GM21528 (cell line): ENCODE measurements at regions not wholly inside any gene's neighbourhood (a gene's known extent, or its start where the extent isn't known, plus 50 kb on each side); places are given as distances from the start of the nearest gene placed in this dataset.

Experiments used
- ATAC-seq: cut with Tn5 transposase; IDR thresholded peaks from one replicate; pipeline ENCODE4 v1.9.1; 2021; ENCODE audit warnings: mild to moderate bottlenecking, moderate library complexity; ENCODE audit not compliant: unreplicated experiment, low FRiP score

DNA sequence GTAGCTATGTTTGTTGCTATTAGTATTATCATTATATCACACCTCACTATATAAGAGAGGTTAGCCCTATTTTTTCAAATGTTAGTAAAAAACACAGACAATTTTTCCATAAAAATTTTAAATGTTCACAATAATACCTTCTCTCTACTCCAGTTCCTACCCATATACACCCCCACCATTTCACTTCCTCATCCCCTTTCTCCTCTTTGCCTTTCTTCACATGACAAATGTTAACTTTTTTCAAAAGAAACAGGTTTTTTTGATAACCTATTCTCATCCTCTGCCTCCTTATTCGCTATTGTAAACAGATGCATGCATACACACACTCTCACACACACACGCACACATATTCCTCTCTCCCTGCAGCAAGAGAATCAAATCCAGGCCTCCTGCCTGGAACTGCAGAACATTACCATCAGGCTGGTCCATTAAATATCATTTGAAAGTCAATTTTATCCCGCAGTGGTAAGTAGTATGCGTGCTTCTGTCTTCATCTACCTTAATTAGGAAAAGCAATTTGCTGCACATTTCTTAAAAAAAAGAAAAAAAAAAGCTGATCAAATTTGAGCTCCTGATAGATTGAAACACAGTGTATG, 55.5 kb downstream of the MID1IP1 start:
- no peak for ATAC-seq

DNA sequence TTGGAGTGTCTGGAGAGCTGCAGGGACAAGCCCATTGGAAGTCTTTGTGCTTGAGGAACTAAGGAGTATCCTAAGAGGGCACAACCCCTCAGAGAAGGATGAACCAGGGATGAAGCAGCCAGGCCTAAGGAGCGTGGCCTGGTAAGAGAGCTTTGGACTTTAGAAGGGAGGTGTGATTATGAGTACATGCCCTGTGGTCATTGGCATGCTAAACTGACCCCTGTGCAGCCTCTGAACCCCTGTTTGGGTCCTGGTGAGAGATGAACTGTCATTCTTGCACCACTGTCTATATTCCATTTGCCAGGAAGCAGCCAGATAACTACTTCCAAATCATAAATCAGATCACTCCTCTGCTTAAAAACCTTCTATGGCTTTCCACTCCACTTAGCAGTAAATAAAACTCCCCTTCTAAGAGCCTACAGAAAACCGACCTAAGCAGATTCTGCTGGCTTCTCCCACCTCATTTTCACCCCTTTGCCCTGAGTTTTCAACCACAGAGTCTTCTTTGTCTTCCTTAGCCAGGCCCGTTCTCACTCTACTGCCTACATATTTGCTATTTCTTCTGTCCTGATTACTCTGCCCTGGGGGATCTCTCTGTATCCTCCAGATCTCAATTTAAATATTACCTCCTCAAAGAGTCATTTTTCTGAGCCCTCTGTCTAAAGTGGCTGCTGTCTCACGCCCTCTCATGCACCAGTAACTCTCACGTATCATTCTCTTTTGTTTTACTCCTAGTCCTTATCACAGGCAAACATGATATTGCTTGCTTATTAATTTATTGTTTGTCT, 56.7 kb downstream of the MID1IP1 start:
- ATAC-seq: no peak

DNA sequence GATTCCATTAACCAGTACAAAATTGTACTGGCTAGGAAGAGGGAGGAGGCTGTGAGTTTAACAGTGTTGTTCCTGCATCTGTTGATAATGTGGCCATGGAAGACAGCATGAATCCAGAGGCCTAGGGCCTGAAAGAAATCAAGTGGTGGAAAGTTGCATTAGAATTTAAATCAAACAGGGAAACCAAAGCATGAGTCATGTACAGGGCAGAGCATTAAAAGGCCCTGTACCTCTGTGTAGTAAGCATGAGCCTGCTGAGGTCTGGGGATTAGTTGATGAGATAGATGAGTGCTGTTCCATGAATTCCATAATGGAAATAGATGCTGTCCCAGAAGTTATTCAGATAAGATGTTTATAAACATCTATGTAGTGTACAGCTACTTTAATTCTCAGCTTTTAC, 58.3 kb downstream of the MID1IP1 start:
- ATAC-seq: no peak

DNA sequence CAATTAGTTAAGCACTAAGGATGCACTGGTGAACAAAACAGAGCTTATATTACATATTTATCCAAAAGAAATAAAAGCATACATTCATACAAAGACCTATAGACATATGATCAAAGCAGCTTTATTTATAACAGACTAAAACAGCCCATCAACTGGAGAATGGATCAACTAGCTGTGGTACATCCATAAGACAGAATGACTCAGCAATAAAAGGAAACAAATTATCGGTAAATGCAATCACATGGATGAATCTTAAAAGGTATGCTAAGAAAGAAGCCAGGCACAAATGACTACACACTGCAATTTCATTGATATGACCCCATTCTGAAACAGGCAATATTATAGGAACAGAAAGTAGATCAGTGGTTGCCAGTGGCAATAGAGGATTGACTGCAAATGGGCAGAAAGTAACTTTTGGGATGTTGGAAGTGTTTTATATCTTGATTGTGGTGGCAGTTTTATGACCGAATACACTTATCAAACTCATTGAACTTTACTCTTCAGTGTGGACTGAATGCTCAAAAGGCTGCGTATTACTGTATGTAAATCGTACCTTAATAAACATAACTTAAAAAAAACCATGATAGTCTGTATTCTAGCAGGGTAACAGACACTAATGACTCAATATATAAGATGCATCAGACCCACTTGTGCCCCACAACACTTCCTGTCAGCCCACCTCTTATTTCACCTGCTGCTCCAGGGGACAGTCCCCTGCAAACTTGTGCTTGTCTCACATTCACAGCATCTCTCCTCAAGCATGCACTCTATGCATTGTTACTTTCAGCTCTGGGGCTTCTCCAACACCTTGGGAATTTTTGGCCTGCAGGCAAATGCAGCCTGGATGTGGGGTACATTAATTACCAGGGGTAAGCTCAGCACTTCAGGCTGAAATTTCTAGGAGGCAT, 59.1 kb downstream of the MID1IP1 start:
- ATAC-seq: no peak

DNA sequence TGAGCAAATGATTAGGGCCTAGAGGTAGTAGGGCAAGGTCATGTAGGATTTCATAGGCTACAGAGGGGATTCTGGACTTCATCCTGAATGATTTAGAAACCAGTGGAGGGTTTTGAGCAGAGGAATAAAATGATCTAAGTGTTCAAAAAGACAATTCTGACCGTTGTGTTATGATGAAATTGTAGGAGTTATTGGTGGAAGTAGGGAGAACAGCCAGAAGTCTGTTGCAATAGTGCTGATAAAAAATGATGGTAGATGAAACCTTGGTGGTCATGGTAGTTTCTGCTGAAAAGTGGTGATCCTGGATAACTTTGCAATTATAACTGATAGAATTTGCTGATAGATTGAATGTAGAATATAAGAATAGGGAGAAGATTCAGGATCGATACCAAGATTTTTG, 60.2 kb downstream of the MID1IP1 start:
- no peak for ATAC-seq

DNA sequence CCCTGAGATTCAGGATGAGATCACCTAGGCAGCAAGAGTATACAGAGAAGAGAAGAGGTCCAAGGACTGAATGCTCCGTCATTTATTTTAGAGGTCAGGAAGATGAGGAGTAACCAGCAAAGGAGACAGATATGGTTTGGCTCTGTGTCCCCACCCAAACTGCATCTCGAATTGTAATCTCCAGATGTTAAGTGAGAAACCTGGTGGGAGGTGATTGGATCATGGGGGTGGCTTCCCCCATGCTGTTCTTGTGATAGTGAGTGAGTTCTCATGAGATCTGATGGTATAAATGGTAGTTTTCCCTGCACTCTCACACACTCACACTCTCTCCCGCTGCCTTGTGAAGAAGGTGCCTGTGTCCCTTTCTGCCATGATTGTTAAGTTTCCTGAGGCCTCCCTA, 60.8 kb downstream of the MID1IP1 start:
- no peak for ATAC-seq

DNA sequence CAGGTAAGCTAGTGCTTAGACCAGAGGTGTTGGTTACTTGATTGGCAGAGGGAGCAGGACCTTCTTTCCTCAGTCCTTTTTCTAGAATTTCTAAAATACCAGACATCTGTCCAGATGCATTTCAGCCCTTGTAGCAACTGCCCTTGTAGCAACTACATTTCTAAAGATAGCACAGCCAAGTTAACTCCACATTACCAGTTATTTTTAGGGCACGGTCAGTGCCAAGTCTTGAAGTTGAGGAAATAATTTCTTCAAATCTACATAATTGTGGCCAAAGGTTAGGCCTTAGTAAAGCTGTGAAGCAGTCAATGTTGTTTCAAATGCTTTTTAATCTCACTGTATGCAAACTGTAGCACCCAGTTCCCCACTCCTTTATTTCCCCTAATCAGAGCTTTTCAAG, 62.9 kb downstream of the MID1IP1 start:
- no peak for ATAC-seq

DNA sequence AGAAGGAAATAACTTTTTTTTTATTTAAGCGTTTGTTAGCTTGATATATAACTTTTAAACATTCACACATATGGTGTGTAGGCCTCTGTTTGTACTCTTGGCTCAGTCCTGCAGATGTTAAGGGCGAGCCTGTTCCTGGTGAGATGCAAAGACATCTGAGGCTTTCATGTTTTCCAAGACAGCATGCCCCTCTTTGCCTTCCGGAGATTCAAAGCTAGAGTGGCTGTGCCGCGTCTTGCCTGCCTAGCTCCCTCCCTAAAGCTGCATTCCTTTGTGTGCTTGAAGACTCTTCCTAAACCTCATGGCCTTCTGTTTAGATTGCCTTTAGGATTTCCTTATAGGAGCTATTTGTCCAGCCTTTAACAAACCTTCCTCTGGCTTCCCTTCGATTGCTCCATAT, 67.1 kb downstream of the MID1IP1 start:
- no peak for ATAC-seq

DNA sequence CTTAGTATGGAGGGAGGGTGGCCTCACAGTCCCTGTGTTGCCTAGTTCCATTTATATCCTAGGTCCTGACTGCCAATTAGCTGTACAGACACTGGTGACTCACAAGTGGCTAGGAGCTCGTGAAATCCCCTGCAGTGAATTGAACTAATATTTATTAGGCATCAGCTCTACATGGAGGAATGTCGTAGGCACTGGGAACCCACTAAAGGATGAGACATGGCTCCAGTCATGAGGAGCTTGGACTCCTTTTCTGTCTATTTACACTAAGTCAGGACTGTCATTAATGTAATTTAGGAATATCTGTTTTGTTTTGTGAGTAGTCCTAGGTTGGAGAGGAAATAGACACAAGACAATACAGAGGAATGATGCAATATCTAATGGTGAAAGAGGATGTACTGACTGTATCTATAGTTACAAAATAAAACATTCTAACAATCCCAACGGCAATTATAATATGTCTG, 67.7 kb downstream of the MID1IP1 start:
- ATAC-seq: no peak

DNA sequence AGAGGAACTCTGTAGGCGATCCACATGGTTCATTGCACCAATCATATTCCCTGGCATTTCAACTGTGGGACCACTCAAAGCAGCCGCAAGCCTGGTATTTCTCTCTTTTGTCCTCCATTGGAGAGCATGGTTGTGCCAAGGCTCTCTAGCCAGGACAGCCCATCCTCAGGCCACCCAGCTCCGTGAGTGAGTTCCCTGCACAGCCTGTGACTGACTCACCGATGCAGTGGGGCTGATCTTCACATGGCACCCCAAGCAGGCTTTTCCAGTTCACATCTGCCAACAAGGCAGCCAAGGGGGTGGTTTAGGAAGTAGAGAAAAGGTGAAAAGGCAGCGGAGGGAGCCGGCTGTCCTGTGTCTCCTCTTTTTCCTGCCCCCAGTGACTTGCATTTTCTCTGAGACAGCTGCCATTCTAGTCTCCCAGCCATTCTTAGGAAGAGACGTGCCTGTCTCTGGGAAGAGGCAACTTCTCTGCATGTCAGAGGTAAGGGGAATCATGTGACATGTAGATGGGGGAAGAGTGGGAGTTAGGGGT, 69.2 kb downstream of the MID1IP1 start:
- no peak for ATAC-seq

DNA sequence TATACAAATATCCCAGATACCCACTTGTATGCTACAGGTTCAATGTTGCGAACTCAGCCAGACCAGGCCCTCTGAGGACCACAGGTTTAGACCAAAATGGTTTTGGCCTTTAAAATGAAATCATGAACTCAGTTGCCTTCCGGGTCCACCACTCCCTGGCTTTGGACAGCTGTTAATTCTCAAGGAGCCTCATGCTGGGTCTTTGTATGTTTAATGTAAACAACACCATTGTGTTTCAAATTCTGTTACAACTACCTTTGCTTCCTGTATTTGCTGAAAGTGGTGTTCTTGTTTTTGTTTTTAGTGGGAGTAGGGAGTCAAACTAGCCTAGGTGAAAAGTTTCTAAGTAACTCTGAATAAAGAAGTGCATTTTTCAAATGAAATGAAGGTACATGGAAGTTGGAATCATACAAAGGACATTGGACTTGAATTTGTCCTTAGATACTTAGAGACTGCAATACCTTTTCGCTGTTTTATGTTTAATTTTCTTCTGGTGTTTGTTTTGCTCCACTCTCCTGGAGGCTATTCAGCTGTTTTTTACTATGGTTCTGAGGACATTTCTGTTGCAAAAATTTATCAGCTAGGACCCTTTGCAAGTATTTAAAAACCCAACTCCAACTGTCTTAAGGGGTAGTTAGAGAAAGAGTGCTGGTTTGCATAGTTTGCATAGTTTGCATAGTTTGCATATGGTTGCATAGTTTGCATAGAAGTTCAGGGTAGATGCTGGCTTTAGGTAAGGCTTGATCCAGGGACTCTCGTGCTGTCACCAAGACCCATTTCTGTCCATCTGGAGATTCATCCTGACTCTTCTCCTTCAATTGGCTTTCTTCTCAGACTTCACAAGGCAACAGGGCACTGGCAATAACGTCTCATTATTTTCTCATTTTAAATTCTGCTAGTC, 70.1 kb downstream of the MID1IP1 start:
- ATAC-seq: no peak

DNA sequence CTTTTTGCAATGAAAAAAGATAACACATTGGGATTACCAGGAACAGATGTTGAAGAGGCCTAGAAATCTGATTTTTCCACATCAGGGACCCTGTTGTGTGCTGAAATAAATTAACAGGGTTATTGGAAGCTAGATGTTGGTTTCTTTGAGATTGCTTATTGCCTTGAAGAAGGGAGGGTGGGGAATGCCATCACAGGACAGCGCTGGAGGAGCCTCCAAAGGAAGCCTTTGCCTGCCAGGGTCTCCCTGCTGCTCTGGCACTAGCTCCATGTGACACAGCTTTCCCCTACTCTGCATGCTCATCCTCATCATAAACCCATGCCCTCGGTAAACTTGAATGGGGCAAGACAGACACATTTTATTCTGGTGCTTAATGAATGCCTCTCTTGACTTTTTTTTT, 76.1 kb downstream of the MID1IP1 start:
- ATAC-seq: no peak

DNA sequence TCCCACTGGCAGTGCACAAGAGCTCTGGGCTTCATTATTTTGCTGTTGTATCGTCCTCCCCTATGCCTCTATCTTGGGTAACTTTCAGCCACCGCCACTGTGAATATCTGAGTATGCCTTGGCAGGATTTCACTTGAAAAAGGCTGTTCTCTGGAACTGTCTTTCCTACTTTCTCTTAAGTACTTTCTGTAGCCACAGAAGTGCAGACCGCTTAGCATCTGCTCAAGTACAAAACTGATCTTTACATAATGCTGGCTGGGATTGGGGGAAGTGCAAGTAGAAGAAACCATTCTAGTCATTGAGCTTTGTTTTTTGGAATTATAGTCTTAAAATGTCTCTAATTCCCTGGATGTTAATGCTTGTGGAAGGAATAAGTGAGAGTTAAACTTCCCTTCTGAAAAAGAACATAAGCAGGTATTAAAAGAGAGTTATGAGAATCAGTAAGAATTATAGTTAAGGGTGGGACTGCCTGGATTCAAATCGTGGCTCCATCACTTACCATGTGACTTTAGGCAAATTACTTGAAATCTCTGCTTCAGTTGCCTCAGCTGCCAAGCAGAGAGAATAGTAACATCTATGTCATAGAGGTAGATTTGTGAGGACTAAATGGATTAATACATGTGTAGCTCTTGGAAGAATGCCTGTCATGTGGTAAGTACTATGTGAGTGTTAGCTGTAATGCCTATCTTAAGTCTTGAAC, 77.5 kb downstream of the MID1IP1 start:
- ATAC-seq: no peak

DNA sequence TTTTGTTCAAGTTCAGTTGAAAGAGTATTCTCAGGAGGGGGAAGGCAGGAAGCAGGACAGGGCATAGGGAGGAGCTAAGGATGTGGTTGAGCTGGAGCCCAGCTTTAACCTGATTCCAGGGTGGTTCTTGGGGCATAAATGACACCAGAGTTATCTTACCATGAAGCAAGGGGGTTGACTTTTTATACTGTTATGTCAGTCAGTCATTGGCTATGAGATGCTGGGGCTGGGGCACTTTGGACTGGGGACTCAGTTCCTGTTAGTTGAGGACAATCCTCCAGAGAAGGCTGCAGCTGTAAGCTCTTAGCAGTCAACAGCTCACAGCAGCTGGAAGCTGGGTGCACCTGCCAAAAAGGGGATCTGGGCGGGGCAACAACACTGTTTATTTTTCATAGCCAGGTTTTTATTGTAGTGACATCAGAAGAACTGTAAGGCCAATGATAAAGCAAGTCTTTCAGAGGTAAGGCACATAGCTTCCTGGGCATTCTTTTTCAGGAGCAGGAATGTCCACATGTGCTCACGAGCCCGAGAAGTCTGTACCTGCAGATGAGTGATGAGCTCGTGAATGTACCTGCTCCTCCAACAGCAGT, 78.5 kb downstream of the MID1IP1 start:
- ATAC-seq: peak; percentile 74

DNA sequence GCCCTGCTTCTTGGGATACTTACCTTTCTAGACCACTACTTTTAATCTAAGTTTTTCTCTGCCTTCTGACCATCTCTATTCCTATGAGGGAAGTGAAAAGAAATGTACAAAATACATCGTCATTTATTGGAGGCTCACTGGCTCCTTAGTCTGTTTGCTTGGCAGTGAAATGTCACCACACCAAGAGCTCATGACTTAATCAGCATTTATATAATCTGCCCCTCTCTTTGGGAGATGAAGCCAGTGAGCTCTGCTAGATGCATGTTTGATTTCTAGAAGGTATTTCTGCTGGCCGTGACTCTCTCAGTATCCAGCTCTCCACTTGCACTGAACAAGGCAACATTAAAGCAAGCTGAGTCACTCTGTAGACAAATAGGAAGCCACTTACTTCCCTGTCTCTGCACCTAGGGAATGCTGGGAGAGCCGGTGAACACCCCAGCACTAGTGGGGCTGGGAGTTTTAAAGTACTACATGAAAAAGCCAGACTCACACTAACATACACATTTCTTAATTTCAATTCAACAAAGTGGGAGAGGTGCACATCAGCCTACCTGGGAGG, 79.1 kb downstream of the MID1IP1 start:
- ATAC-seq: no peak

DNA sequence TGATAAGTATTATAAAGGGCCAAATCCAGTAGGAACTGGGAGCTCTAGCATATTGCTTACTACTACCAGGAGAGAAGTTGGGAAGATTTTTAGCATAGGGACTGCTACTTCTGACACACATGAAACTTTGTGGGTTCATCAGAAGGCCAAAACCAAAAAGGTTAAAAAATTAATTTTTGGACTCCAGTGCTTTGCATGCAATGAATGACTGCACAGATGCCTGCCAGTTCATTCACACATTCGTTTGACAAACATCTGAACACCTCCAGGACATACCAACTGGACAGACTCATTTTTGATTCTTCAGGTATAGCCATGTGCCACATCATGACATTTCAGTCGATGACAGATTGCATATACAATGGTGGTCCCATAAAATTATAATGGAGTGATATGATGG, 79.8 kb downstream of the MID1IP1 start:
- no peak for ATAC-seq

DNA sequence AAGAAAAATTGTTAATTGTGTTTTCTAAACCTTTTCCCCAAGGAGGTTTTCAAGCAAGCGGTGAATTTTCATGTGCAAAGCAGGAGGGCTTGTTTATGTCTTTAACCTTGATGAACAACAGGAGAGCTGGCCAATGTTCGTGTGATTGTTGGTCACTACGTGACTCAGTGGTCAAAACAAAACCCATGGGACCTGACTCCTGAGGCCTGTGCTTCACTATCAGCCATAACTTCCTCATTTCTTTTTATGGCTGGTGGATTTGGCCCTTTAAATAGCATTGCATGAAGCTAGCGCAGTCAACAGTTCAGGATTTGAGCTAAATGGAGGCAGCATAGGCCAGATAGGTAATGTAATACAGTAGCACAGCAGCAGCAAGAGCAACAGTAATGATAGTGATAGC, 80.5 kb downstream of the MID1IP1 start:
- no peak for ATAC-seq

DNA sequence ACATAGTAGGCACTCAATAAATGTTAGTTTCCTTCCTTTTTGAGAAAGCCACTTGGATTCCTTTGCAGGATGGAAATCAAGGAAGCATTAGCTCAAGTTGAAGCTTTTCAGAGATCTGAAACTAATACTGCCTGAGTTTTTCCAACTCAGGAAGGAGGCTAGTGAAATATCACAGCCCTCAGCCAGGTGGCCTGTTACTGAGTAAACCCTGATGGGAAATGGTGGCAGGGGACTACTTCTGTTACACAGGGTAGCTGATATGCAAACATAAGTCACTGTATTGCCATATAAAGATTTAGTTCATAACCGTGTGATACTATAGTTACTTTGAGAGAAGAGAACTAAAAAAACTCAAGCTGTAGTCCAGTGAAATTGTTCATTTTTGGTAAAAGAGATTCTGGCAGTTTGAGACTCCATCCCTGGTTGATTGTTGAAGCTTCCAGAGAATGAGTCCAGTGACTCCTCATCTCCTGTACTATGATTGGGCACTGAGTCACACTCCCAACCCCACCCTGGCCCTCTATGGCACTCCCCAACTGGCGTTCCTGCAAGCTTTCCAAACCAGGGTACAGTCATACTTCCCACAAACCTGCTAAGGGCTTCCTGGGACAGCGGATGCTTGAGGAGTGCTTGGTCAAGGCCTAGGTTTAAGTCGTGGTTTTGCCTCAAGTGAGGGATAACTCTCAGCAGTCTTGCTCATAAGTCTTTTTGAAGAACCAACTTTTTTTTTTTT, 81.8 kb downstream of the MID1IP1 start:
- ATAC-seq: no peak
